Activated CD8-positive, alpha-beta memory T cell treated with anti-CD3 and anti-CD28 coated beads for 4 hours (primary cell): ENCODE measurements at regions not wholly inside any gene's neighbourhood (a gene's known extent, or its start where the extent isn't known, plus 50 kb on each side); places are given as distances from the start of the nearest gene placed in this dataset.
"Not testable (repeated sequence)": the region's sequence is repeated elsewhere in the genome, so short reads cannot be mapped to it uniquely, and the experiment has no call there.

Experiments used
- DNase-seq, 2 donors: peaks; one replicate each; pipeline ENCODE4 v3.0.0-alpha.2; 2020; ENCODE audit warnings: low read depth in 2 of 2

DNA sequence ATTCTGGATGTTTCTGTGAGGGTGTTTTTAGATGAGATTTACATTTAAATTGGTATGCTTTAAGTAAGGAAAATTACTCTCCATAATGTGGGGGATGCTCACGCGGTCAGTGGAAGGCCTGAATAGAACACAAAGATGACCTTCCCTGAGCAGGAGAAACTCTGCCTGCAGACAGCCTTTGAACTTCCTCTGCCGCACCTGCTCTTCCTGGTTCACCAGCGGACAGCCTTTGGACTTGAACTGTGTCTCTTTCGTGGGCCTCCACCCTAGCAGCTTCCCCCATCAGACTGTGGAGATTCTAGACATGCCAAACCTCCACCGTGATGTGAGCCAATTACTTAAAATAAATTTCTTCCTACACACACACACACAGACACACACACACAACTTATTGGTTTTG, 210.7 kb downstream of the EFCAB11 start:
- DNase-seq: no peak

DNA sequence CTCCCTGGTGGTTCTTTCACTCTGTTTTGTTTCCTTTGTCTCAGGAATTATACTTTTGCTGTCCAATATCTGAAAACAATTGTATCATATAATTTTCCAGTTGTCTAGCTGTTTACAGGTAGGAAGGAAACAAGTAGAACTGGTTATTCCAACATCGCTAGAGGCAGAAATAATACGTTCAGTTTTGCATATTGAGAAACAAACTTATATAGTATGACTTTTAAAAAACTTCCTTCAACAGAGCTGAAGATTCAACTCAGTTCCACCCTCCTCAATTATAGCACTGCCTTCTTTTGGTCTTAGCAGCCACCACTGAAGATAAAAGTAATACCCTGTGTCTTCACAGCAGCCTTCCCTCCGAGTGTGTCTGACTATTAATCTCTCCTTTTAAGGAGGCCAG, 214.3 kb downstream of the EFCAB11 start:
- DNase-seq: no peak

GRCh38 chr14:89736881-89737280, 217.6 kb downstream of the EFCAB11 start:
- DNase-seq: no peak

GRCh38 chr14:89731396-89731933, 223.1 kb downstream of the EFCAB11 start:
- no peak for DNase-seq

DNA sequence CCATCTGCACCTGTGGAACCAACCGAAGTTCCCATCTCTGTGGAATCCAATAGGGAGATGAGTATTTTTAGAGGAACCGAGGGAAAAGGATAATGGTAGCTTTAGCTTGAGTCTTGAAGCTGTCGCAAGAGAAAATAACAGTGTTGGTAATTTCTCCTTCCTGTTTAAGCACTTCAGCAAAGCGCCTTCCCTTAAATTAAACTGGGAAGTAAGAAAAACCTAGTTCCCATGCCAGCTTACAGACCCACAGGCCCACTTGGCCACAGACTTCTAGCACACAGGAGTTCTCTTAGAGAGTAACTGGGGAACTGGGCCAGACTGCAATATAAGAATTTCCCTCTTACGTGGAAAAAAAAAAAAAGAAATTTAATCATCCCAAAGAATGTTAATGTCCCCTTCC, 223.8 kb downstream of the EFCAB11 start:
- no peak for DNase-seq

GRCh38 chr14:89728964-89729363, 225.6 kb downstream of the EFCAB11 start:
- no peak for DNase-seq

DNA sequence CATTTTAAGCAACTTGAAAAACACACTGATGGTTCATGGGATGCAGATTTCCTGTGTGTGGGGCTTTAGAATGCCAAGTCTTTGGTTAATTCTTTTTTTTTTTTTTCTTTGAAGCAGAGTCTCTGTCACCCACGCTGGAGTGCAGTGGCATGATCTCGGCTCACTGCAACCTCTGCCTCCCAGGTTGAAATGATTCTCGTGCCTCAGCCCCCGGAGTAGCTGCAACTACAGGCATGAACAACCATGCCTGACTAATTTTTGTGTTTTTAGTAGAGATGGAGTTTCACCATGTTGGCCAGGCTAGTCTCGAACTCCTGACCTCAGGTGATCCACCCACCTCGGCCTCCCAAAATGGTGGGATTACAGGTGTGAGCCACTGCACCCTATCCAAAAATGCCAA, 228.3 kb downstream of the EFCAB11 start:
- not testable (repeated sequence) for DNase-seq

GRCh38 chr14:89724628-89724960, 229.9 kb downstream of the EFCAB11 start:
- no peak for DNase-seq

DNA sequence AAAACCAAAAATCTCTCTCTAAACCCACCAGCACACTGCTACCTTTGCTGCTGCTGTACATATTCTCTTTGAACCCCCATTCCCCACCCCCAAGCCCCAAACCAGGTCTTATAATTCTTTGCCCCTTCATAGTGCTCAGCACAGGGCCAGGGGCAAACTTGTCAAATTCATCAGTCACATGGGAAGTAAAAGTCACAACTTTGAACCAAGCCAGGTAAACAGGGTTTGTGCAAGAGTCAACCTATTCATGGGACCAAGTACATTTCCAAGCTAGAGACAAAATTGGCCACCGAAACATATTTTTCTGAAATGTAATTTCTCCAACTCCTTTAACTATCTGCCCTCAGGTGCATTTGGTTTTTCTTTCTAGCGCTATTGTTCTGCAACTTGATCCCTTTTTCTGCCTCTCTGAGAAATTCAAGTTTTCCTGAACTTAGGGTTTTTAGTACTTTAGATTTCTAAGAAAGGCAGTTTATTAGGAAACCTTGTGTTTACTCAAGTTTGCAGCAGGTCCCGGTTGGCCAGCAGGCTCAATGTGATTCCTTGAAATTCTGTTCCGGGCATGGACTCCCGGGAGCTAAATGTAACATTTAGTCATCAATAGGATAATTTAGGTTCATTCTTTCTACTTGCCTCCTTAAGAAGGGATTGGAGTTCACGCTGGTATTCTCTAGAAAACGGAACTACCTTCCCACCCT, 230.5 kb downstream of the EFCAB11 start:
- DNase-seq: no peak

DNA sequence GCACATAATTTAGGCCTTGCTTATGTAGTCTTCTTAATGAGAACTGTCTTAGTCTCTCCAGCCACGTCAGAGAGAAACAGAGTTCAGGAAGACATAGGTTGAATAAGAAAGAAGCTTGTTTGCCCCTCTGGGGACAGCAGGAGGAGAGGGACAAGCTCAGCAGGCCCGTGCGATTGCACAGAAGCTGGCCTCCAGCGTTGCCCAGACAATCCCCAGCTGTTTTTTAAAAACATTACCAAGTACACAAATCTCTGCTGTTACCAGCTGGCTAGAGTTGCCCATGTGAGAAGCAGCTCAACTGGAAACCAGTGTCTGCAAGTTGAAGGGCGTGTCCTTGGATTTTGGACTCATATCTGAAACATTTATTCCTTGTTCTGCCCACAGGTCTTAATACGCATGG, 232.6 kb downstream of the EFCAB11 start:
- DNase-seq: no peak

- peak; percentile 38 to 39 for DNase-seq
These were observed 233.5 kb downstream of the EFCAB11 start for GRCh38 chr14:89720741-89721729.

GRCh38 chr14:89720076-89720687, 234.3 kb downstream of the EFCAB11 start:
- no peak for DNase-seq

DNA sequence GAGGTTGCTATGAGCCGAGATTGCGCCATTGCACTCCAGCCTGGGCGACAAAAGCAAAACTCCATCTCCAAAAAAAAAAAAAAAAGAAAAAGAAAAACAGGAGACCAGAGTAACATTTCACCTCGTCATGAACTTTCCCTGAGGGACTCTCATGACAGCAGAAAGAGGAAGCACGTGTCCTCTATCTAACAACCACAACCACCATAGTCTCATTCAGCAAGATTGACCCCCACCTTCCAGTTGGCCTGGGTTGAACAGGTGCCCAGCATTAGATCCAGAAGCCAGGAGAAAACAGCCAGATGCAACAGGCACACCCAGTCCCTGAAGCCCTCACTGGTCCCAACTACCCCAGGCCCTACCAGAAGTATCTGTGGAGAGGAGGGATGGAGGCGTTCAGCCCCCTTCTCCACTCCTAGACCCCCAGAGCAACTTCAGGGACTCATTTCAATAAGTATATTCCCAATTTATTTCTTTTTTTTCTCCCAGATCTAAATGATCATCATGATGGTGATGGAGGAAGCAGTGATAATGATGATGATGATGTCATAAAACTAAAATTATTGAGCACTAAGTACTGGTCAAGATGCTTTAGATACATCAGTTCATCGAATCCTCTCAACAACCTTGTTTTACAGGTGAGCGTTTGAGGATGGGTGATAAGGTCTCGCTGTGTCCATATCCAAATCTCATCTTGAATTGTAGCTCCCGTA, 235.0 kb downstream of the EFCAB11 start:
- DNase-seq: no peak

GRCh38 chr14:89708982-89709625, 245.4 kb downstream of the EFCAB11 start:
- no peak for DNase-seq

DNA sequence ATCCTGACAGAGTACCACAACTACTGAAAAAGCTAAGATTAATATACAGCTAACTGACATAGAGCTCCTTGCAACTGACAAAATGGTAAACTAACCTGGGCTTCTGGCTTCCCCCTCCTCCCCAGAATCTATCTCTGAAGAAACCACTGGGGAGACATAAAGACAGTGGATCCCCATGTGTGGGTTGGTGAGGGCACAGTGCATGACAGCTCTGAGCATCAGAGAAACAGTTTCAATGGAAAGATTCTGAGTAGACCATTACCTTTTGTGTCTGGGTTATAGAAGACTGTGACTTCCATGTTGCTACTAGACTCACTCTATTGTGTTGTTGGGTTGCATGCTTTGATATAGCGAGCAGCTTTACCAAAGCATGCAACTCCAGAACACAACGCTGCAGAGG, 247.4 kb downstream of the EFCAB11 start:
- DNase-seq: no peak

DNA sequence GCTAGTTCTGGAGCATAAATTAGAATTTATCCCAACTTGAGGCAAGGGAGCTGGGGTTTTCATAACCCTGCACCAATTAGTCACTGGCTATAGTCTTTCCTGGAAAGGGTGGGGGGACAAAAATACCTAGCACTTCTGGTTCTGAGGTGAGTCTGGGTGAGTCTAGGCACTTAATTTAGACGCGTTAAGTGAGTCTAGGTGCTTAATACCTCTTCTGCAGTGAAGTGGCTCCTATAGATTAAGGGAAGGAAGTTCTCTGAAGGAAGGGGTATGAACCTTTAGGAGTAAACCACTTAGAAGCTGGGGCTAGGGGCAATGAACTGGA, 251.7 kb downstream of the EFCAB11 start:
- no peak for DNase-seq

GRCh38 chr14:89702073-89702875, 252.3 kb downstream of the EFCAB11 start:
- DNase-seq: no peak

GRCh38 chr14:89701211-89702043, 253.1 kb downstream of the EFCAB11 start:
- peak; percentile 70 to 72 for DNase-seq

DNA sequence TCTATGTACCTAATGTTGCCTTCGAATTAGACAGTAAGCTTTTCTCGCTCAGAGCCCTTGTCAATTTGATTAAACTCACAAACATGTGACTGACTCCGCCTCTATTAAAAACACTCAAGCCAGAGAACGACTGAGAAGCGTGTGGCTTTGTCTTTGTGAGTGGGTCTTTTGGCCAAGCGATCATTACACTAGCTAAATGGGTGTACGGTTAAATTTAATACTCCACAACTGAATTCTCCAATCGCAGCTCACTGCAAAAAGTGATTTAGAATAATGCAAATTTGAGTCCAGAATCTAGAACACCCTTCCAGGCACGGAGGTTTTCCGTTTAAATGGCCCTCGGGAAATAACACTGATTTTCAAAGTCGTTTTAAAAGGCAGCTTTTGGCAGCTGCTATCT, 253.7 kb downstream of the EFCAB11 start:
- DNase-seq: no peak

GRCh38 chr14:89699071-89699470, 255.5 kb downstream of the EFCAB11 start:
- DNase-seq: no peak
